Neutrophil (primary cell): ENCODE measurements at regions not wholly inside any gene's neighbourhood (a gene's known extent, or its start where the extent isn't known, plus 50 kb on each side); places are given as distances from the start of the nearest gene placed in this dataset.

ENCODE experiments used
- H3K27ac ChIP-seq: fragments of 200-600 bp; sonication (generic); 2 replicates; pipeline ENCODE4 v1.5.1; 2016; ENCODE audit warnings: mild to moderate bottlenecking, moderate library complexity
- H3K27me3 ChIP-seq: fragments of 200-600 bp; sonication (generic); 2 replicates; pipeline ENCODE4 v1.6.0; 2016; ENCODE audit warnings: mild to moderate bottlenecking
- H3K36me3 ChIP-seq: fragments of 200-600 bp; sonication (generic); 2 replicates; pipeline ENCODE4 v1.5.1; 2017
- H3K4me1 ChIP-seq, 2 experiments: fragments of 200-600 bp in 1 of 2; sonication (generic) in 1 of 2; 1 replicate in 1 of 2; 2 replicates in 1 of 2; pipeline versions ENCODE4 v1.5.1 to v1.6.1; 2013 to 2016; ENCODE audit warnings: low read depth in 1 of 2, low read length in 1 of 2, mild to moderate bottlenecking in 1 of 2, moderate library complexity in 1 of 2; ENCODE audit not compliant: control insufficient read depth in 1 of 2, insufficient read depth in 1 of 2
- H3K4me3 ChIP-seq, 2 experiments: fragments of 200-600 bp in 1 of 2; sonication (generic) in 1 of 2; 1 replicate in 1 of 2; 2 replicates in 1 of 2; pipeline ENCODE4 v1.5.1; 2013 to 2016; ENCODE audit warnings: low read depth in 1 of 2, low read length in 1 of 2, mild to moderate bottlenecking in 1 of 2, moderate library complexity in 1 of 2
- H3K9me3 ChIP-seq: fragments of 200-600 bp; sonication (generic); 2 replicates; pipeline ENCODE4 v1.5.1; 2016
- TF ChIP-seq, protein P1 (sequence below): fragments of 200-600 bp; sonication (generic); IDR thresholded peaks from 2 replicates; pipeline ENCODE4 v1.5.1; 2016; ENCODE audit warnings: antibody characterized with exemption

DNA sequence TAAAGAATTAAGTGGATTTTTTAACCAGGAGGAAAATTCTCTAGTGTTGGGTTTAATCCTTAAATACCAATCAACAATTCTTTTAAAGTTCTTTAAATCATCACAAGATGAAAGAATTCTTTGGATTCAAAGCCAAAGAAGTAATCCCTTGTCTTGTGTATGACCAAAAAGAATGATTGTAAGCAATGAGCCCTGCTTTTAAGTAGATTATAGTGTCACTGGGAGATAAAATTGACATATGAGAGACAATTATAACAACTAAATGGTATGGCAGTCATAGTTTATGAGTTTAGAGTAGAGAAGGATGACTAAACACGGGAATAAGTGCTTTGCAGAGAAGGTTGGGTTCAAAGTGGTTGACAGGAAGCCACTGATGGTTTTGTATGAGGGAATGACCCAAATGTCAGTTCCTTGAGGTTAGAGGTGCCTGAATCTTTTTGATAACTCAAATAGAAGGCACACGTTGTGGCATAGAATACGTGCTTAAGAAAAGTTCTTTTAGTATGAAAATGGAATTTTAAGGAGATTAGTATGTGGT, 199.6 kb upstream of the TCF4 start:
- Histone ChIP-seq H3K4me1 (no peaks in the 10 kb centered on the region), H3K9me3 (no peaks in the 10 kb centered on the region), H3K27ac (no peak overlapping the region), H3K27me3 (peaks cover 8% of the 10 kb centered on the region), H3K4me3 (no peak overlapping the region), H3K36me3 (no peaks in the 10 kb centered on the region)
- TF ChIP-seq, protein P1, sequence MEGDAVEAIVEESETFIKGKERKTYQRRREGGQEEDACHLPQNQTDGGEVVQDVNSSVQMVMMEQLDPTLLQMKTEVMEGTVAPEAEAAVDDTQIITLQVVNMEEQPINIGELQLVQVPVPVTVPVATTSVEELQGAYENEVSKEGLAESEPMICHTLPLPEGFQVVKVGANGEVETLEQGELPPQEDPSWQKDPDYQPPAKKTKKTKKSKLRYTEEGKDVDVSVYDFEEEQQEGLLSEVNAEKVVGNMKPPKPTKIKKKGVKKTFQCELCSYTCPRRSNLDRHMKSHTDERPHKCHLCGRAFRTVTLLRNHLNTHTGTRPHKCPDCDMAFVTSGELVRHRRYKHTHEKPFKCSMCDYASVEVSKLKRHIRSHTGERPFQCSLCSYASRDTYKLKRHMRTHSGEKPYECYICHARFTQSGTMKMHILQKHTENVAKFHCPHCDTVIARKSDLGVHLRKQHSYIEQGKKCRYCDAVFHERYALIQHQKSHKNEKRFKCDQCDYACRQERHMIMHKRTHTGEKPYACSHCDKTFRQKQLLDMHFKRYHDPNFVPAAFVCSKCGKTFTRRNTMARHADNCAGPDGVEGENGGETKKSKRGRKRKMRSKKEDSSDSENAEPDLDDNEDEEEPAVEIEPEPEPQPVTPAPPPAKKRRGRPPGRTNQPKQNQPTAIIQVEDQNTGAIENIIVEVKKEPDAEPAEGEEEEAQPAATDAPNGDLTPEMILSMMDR, result no peak

DNA sequence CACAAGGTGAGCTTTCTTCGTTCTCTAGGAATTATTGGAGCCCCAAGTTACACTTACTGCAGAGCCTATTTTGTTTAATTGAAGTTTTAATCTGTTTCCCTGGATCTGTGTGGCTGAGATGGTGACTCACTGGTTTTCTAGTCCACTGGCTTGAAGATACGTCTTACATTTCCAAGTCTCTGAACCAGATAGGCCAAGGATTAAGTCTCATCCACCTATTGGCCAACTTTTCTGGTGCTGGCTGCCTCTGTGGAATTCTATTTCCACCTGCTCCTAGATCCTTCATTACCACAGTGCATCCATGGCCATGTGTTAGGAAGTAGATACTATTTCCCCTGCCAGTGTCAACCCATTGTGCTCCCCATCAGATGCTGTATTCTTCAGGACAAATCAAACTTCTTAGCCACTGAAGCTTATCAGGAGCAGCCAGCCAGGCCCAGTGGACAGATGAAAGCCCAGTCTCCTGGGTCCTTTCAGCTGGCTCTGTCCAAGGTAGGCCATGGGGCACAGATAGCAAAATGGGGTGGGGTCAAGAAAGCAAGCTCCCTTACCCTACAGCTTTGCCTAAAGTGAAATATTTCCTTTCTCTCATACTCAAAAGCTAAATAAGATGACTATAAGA, 198.8 kb upstream of the TCF4 start:
- Histone ChIP-seq H3K9me3 (no peaks in the 10 kb centered on the region), H3K4me1 (no peaks in the 10 kb centered on the region), H3K36me3 (no peaks in the 10 kb centered on the region), H3K27me3 (peaks cover 16% of the 10 kb centered on the region), H3K4me3 (no peak overlapping the region), H3K27ac (no peak overlapping the region)
- TF ChIP-seq, protein P1, result no peak

DNA sequence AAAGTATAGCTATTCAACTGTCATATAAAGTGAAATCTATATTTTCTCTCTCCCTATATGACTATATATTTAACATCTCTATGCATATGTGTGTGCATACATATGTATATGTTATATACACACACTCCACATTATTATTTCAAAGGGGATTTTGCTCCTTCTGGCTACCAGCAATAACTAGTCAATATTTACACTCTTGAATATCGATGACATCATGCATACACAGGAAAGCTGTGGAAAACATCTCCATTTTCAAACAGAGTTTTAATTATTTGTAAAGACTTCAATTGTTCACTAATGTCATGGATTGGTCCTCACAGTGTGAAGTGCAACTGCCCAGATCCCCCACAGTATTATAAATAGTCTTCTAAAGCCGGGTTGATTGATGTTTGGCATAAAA, 195.9 kb upstream of the TCF4 start:
- H3K9me3 ChIP-seq, result no peaks in the 10 kb centered on the region
- H3K4me1 ChIP-seq, result peaks cover 14 to 16% of the 10 kb centered on the region in 2 experiments
- H3K27ac ChIP-seq, result no peak overlapping the region
- TF ChIP-seq, protein P1, result no peak
- no peak overlapping the region for H3K4me3 ChIP-seq
- H3K36me3 ChIP-seq, result no peaks in the 10 kb centered on the region
- peaks cover 45% of the 10 kb centered on the region for H3K27me3 ChIP-seq

DNA sequence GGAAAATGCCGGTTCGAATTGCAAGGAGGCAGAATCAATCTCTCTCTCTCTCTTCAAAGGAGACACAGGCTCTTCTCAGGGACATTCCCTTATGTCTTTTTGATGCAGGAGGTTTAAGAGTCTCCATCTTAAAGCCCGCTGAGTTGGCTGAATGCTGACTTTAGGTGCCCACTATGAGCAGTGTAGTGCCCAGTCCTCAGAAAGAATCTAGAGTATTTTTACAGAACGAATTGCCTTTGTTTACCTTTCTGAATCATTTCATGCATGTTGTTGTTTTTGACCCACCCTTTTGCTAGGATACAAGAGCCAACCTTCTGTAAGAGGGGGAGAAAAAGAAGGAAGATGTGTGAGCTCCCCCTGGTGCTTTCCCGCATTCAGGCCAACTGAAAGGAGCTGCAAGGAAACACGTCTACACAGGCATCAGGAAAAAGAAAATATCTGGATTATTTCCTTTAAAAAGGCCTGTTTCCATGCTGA, 193.5 kb upstream of the TCF4 start:
- no peak overlapping the region for H3K27ac ChIP-seq
- H3K4me1 ChIP-seq, result peaks cover 14 to 22% of the 10 kb centered on the region in 2 experiments
- peaks cover 58% of the 10 kb centered on the region for H3K27me3 ChIP-seq
- H3K4me3 ChIP-seq, result no peak overlapping the region
- H3K36me3 ChIP-seq, result no peaks in the 10 kb centered on the region
- TF ChIP-seq, protein P1, result no peak
- H3K9me3 ChIP-seq, result no peaks in the 10 kb centered on the region

DNA sequence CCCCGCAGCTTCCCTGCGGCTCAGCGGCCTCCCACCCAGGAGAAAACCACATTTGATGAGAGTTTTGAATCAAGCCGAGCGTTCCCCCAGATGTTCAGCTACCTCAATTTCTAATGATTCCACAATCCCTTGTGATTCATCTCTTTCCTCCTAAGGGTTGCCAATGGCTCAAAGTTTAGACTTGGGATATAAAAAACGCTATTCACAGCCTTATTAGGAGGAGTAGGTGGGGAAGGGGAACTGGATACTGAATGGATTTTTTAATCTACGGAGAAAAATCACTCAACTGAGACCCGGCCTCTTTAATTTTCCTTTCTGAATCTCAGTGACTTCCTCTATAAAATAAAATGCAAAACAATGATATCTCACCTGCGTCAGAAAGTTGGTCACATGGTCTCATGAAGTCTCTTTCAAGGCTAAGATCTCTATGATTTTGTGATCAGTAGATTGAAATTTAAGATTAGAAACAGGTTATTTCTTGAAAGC, 192.6 kb upstream of the TCF4 start:
- no peak overlapping the region for H3K27ac ChIP-seq
- TF ChIP-seq, protein P1, result no peak

More for the DNA sequence above, 192.6 kb upstream of the TCF4 start:
- no peak overlapping the region for H3K4me3 ChIP-seq
- no peaks in the 10 kb centered on the region for H3K9me3 ChIP-seq
- H3K36me3 ChIP-seq, result no peaks in the 10 kb centered on the region
- H3K4me1 ChIP-seq, result peaks cover 14 to 22% of the 10 kb centered on the region in 2 experiments
- peaks cover 58% of the 10 kb centered on the region for H3K27me3 ChIP-seq
